ENCODE measurements at regions not wholly inside any gene's neighbourhood (a gene's known extent, or its start where the extent isn't known, plus 50 kb on each side); places are given as distances from the start of the nearest gene placed in this dataset.
"Not testable (repeated sequence)": the region's sequence is repeated elsewhere in the genome, so short reads cannot be mapped to it uniquely, and the experiment has no call there.

- DNase-seq, result not testable (repeated sequence)
These were observed 143.6 kb downstream of the IGLL1 start for GRCh38 chr22:23436354-23437106.

GRCh38 chr22:23435186-23435585 lies 144.9 kb downstream of the IGLL1 start:
- DNase-seq, result not testable (repeated sequence)

DNA sequence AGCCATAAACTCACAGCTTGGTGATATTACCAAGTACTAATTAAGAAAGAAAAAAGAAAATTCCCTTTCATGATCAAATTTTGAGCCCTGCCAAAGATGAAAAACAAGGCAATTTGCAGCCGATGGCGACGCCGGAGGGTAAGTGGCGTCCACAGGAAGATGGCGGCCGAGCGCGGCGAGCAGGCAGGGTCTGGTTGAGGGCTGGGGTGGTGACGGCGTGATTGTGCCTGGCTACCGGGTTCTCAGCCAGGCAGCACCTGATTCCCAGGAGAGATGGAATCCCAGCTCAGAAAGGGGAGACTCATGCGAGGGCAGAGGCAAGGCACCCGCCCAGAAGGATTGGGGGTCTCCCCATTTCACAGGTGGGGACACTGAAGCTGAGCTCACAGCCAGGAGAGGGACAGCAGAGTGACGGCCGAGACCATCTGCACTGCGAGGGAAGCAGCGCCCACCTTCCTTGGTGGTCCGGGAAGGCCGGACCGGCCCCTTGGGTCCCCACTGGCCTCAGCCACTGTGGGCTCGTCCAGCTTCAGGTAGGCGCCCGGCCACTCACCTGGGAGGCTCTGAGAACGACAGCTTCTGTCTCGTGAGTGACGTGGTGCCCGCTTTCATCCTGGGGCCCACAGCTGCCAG lies 145.8 kb downstream of the IGLL1 start:
- not testable (repeated sequence) for DNase-seq

- DNase-seq, result peak; percentile 91
These were observed 146.7 kb downstream of the IGLL1 start for GRCh38 chr22:23433127-23434005.

- DNase-seq, result not testable (repeated sequence)
These were observed 147.4 kb downstream of the IGLL1 start for GRCh38 chr22:23432719-23433118.

DNA sequence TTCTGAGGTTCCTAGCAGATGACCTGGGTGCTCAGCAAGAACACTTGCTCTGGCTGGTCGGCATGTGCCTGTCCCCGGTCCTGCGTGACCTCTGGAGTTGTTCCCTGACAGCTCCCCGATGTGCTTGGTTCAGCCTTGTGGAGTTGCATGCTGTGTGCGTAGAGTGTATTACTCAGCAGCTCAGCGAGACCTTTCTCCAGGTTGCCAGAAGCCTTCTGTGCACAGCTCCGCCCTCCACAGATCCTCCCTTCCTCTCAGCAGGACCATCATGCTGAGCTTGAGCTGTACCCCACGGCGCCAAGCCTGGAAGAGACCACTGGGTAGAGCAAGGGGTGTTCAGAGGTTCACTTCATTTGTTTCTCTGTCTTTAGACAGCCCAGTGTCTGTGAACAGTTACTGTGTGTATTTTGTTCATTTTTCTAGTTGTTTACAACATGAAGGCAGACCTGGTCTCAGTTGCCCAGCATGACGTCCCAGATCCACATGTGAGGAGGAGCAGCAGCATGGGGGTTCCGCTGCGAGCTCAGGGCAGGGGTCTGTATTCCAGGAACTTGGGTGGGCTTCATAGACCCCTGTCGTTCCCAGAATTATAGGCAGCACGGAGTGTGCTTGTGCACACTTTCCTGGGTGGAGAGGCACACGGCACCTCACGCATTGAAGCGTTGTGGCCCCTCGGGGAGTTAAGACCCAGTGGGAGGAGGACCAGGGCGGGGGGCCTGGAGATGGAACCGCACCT lies 148.6 kb downstream of the IGLL1 start:
- peak; percentile 96 for DNase-seq

DNA sequence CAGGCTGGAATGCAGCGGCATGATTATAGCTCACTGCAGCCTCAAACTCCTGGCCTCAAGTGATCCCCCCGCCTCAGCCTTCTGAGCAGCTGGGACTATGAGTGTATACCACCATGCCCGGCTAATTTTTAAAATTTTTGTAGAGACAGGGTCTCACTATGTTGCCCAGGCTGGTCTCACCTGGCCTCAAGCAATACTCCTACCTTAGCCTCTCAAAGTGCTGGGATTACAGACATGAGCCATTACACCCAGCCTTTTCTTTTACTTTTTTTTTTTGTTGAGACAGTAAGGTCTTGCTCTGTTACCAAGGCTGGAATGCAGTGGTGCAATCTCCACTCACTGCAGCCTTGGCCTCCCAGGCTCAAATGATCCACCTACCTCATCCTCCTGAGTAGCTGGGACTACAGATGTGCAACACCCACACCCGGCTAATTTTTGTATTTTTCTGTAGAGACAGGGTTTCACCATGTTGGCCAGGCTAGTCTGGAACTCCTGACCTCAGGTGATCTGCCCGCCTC lies 155.5 kb downstream of the IGLL1 start:
- DNase-seq, result not testable (repeated sequence)

DNA sequence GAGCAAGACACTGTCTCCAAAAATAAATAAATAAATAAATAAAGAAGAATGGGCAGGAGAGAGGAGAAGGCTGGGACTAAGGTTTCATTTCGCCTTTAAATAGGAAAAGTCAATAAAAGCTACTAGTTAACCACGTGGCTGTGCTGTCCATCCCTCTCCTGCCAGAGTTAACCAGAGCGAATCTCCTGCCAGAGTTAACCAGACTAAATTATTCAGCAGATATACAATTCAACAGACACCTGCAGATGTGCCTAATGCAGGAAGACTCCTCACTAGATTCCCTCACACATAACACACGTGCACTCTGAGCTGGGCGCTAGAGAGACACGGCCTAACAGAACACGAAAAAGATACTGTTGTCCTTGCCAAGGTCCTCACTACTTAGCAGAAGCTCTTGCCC lies 156.1 kb downstream of the IGLL1 start:
- DNase-seq, result no peak

DNA sequence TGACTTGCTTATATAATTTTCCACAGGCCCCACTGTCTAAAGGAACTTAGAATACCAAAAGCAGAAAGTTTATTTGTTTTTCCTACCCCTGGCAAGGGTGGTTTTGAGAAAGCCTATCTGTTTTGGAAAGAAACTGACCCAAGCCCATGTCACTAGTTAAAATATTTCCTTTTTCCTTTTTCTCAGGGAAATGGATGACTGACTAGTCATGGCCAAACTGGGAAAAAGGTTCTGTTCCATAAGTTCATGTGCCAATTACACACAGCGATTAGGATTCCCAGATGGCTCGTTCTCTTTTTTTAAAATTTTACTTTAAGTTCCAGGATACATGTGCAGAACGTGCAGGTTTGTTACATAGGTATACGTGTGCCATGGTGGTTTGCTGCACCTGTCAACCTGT lies 157.8 kb downstream of the IGLL1 start:
- DNase-seq, result not testable (repeated sequence)

- DNase-seq, result not testable (repeated sequence)
These were observed 158.8 kb downstream of the IGLL1 start for GRCh38 chr22:23421300-23421699.

DNA sequence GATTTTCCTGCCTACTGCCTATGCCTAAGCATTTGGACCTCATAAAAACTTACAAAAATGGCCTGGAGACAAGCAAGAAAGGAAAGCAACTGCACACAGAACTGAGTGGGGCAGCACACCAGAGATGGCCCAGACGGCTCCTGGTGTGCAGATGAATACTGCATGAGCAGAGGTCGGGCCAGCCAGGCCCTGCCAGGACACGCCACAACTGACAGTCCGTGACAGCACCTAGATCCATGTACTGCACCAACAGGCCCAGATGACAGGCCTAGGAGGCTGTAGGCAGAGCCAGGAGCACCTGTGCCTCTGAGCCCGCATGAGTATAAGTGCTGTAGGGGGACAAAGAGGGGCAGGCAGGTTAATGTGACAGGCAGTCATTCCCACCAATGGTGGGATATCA lies 160.2 kb downstream of the IGLL1 start:
- DNase-seq, result peak; percentile 18

- DNase-seq, result no peak
These were observed 160.9 kb downstream of the IGLL1 start for GRCh38 chr22:23419171-23419570.

- no peak for DNase-seq
These were observed 161.8 kb downstream of the IGLL1 start for GRCh38 chr22:23418159-23418788.

GRCh38 chr22:23417327-23417726 lies 162.8 kb downstream of the IGLL1 start:
- not testable (repeated sequence) for DNase-seq

DNA sequence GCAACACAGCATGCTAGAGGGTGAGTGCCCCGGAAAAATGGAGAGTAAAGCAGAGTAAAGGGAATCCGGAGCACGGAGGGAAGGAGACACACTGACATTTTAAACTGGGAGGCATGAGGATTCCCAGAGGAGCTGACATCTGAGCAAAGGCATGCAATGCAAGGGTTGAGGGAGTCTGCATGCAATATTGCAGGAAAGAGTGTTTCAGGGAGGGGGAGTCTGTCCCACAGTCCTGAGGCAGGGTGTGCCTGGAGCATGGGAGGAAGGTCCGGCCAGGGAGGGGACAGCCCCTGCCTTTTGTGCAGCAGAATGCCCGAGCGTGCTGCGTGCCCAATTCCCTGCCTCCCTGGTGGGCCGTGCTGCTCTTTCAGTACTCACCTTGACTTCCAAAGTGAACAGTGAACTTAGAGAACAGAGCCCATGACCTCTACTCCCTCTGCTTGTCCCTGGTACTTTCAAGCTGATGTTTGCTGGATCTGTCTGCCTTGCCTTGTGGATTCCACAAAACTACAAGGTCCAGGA lies 163.9 kb downstream of the IGLL1 start:
- DNase-seq, result not testable (repeated sequence)

DNA sequence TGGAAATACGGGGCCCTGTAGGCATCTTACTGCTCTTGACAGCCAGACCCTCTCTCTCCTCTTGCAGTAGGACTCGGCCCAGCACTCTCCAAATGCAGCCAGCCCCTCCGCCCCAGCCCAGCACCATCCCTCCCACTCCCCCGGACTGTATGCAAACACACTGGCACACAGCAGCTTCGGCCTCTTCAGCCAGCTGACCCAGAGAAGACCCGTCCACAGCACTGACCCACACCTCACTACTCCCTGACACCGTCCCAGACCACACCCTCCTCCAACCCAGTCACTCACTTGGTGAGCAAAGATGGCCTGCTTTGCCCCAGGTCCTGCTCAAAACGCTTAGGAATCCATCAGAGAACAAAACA lies 164.6 kb downstream of the IGLL1 start:
- DNase-seq, result no peak

GRCh38 chr22:23414727-23415489 lies 165.2 kb downstream of the IGLL1 start:
- no peak for DNase-seq

DNA sequence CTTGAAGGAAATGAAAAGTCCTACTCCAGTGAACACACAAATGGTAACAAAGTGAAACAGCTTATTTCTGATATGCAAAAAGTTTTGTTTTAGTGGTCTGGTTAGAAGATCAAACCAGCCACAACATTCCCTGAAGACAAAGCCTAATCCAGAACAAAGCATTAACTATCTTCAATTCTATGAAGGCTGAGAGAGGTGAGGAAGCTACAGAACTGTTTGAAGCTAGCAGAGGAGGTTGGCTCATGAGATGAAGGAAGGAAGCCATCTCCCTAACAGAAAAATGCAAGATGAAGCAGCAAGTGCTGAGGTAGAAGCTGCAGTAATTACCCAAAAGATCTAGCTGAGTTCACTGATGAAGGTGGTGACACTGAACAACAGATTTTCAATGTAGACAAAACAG lies 168.4 kb downstream of the IGLL1 start:
- no peak for DNase-seq

- DNase-seq, result no peak
These were observed 169.7 kb downstream of the IGLL1 start for GRCh38 chr22:23410411-23410810.

- no peak for DNase-seq
These were observed 170.1 kb downstream of the IGLL1 start for GRCh38 chr22:23409976-23410375.

DNA sequence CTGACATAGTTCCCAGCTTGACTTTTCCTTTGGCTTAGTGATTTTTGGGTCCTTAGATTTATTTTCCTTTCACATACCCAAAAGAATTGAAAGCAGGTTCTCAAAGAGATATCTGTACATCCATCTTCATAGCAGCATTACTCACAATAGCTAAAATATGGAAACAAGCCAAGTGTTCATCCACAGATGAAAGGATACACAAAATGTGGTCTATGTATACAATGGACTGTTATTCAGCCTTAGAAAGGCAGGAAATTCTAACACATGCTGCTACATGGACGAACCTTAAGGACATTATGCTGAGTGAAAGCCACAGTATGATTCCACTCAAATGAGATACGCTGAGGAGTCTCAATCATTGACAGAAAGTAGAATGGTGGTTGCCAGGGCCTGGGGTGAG lies 171.8 kb downstream of the IGLL1 start:
- DNase-seq, result peak; percentile 17

All from NCI-H69 (cell line).